Peyer's patch (tissue), 4 donors: ENCODE measurements at regions not wholly inside any gene's neighbourhood (a gene's known extent, or its start where the extent isn't known, plus 50 kb on each side); places are given as distances from the start of the nearest gene placed in this dataset.

Experiments
- DNase-seq, 3 donors: peaks; one replicate each; pipeline ENCODE4 v3.0.0-alpha.2; 2017 to 2019
- H3K27ac ChIP-seq, 4 donors: fragments of 200-600 bp; sonication (generic); one replicate each; pipeline ENCODE4 v1.5.1; 2016 to 2019
- H3K27me3 ChIP-seq, 2 donors: fragments of 200-600 bp; sonication (generic); one replicate each; pipeline ENCODE4 v1.5.1; 2019
- H3K36me3 ChIP-seq, 3 donors: fragments of 200-600 bp; sonication (generic); one replicate each; pipeline ENCODE4 v1.5.1; 2016 to 2019
- H3K4me1 ChIP-seq, 4 donors: fragments of 200-600 bp; sonication (generic); one replicate each; pipeline ENCODE4 v1.5.1; 2016 to 2019
- H3K4me3 ChIP-seq, 4 donors: fragments of 200-600 bp; sonication (generic); 1 replicate in 3 of 4; 2 replicates in 1 of 4; pipeline ENCODE4 v1.5.1; 2016 to 2019; ENCODE audit warnings: mild to moderate bottlenecking in 1 of 4
- H3K9me3 ChIP-seq, 4 donors: fragments of 200-600 bp; sonication (generic); one replicate each; pipeline ENCODE4 v1.5.1; 2016 to 2019; ENCODE audit warnings: mild to moderate bottlenecking in 1 of 4
- POLR2A ChIP-seq, 2 donors: fragments of 450-650 bp; IDR thresholded peaks; one replicate each; pipeline ENCODE4 v1.5.1; 2017; ENCODE audit warnings: antibody characterized with exemption in 2 of 2, mild to moderate bottlenecking in 2 of 2, moderate library complexity in 2 of 2
- TF ChIP-seq, protein P1 (sequence below), 6 experiments: fragments of 450-650 bp in 4 of 6; fragments of 200-600 bp in 2 of 6; sonication (generic) in 1 of 6; IDR thresholded peaks; one replicate each; pipeline ENCODE4 v1.5.1; 2017 to 2019; ENCODE audit warnings: antibody characterized with exemption in 6 of 6, mild to moderate bottlenecking in 3 of 6, moderate library complexity in 1 of 6

DNA sequence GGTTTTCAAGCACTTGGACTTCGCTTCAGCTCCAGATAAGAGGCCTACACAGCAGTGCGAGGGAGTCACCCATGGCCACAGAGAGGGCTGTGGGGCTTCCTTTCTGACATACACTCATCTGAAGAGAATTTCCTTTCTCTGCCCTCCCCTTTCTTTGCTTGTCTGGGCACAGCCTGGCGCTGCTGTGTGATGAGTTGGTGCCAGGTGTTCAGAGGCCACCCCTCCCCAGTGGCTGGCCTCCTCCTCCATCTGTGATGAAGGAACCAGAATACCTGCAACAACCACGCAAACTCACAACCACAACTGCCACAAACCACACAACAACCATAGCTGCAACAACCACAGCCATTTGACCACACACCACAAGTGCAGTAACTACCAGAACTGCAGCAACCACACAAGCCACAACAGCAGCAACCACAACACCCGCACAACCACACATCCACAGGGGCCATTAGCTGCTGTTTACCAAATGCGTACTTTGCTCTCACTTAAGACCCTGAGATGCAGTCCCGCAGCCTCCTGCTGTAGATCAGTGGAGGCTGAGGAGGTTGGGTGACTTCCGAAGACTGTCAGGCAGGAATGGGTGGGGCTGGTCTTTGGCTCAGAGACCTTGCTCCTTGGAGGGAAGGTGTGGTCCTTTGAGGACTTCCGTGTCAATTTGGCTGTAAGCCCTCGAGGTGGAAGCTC, 71.1 kb downstream of the IER5 start:
- Histone ChIP-seq H3K9me3 (peaks cover 0 to 29% (median 4%) of the 10 kb centered on the region in 4 donors), H3K27me3 (no peaks in the 10 kb centered on the region), H3K4me1 (peaks cover 0 to 29% (median 4%) of the 10 kb centered on the region in 4 donors), H3K27ac (peak overlapping the region in 2 of 4 donors; percentile 59 to 84), H3K4me3 (no peak overlapping the region), H3K36me3 (no peaks in the 10 kb centered on the region)
- TF ChIP-seq POLR2A (IDR thresholded peaks at IDR 0.05): no peak
- TF ChIP-seq, protein P1, sequence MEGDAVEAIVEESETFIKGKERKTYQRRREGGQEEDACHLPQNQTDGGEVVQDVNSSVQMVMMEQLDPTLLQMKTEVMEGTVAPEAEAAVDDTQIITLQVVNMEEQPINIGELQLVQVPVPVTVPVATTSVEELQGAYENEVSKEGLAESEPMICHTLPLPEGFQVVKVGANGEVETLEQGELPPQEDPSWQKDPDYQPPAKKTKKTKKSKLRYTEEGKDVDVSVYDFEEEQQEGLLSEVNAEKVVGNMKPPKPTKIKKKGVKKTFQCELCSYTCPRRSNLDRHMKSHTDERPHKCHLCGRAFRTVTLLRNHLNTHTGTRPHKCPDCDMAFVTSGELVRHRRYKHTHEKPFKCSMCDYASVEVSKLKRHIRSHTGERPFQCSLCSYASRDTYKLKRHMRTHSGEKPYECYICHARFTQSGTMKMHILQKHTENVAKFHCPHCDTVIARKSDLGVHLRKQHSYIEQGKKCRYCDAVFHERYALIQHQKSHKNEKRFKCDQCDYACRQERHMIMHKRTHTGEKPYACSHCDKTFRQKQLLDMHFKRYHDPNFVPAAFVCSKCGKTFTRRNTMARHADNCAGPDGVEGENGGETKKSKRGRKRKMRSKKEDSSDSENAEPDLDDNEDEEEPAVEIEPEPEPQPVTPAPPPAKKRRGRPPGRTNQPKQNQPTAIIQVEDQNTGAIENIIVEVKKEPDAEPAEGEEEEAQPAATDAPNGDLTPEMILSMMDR (IDR thresholded peaks at IDR 0.05): no peak
- peak in 2 of 3 donors; percentile 71 to 80 for DNase-seq

DNA sequence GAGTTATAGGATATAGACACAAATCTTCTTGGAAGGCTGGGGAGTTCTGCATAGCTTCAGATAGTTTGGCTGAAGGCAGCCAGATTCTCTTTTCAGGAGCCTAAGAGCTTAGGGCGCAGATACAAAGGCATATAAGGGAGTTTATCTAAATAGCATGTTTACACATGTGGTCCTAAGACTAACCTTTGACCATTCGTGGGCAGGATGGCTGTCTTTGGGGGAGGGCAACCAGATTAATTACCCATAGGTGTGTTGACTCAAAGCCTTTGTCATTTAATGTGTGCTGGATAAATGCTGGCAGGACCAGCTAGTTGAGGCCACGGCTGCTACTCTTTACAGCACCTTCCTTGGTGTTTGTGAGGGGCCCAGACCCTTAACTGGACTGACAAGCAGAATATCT, 71.8 kb downstream of the IER5 start:
- peak overlapping the region in 2 of 4 donors; percentile 59 to 84 for H3K27ac ChIP-seq
- TF ChIP-seq POLR2A (IDR thresholded peaks at IDR 0.05): no peak
- TF ChIP-seq, protein P1 (IDR thresholded peaks at IDR 0.05): no peak

DNA sequence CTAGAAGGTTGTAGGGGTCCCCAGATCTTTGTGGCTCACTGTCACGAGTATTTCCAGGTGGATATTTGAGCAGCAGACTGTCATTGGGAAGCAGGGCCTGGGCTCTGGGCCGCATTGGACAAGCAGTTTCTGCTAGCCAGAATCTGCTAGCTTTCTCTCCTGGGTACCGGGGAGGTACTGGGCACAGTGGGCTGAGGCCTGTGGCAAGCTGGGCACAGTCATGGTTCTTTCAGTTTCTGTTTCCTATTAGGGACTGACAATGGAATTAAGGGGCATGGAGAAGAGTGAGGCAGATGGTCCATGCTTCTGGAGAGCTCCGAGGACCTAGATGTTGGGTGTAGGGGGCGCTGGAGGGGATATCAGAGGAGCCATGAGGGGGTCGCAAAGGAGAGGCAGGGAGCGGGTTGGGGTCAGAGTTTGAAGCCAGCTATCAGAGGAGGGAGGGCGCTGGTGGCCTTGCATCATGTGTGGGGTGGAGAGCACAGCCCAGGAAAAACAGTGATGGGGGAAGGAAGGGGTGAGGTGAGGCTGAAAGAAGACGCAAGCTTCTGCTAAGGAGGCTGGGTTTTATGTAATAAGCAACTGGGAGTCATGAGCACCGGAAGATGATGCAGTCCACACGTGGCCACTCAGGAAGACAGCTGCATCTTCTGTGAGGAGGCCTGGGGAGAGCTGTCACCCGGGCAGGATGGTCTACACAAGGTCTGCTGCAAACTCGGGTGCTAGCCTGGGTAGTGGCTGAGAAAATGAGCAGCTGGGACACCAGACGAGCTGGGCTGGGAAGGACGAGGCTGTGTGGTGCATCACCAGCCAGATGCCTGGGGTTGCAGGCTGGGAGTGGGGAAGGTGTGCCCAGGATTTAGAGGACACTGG, 72.7 kb downstream of the IER5 start:
- TF ChIP-seq, protein P1 (IDR thresholded peaks at IDR 0.05): no peak
- peak in 1 of 3 donors; percentile 47 for DNase-seq
- Histone ChIP-seq H3K27ac (peak overlapping the region in 2 of 4 donors; percentile 59 to 84), H3K4me1 (peaks cover 0 to 29% (median 4%) of the 10 kb centered on the region in 4 donors), H3K9me3 (peaks cover 0 to 29% (median 4%) of the 10 kb centered on the region in 4 donors), H3K27me3 (no peaks in the 10 kb centered on the region), H3K4me3 (no peak overlapping the region), H3K36me3 (no peaks in the 10 kb centered on the region)

More for the DNA sequence above, 71.8 kb downstream of the IER5 start:
- H3K4me1 ChIP-seq: peaks cover 0 to 29% (median 4%) of the 10 kb centered on the region in 4 donors
- DNase-seq: peak in 1 of 3 donors; percentile 47
- H3K36me3 ChIP-seq: no peaks in the 10 kb centered on the region
- H3K4me3 ChIP-seq: no peak overlapping the region
- H3K9me3 ChIP-seq: peaks cover 0 to 29% (median 4%) of the 10 kb centered on the region in 4 donors
- no peaks in the 10 kb centered on the region for H3K27me3 ChIP-seq

DNA sequence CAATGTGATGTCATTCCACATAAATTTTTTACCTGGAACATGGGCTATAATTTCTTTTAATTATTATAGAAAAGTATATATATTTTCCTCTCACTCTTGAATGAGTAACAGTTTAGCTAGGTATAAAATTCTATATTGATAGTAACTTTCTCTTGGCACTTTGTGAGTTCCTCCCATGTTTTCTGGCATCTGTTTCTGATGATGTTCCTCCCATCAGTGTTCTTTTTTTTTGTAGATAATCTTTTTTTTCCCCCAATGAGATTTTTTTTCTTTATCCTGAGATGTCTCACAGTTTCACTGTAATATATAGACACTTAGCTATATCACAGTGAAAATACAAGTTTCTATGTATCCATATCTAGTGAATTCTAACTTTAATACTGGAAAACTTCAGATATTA, 75.2 kb downstream of the IER5 start:
- no peak overlapping the region for H3K27ac ChIP-seq
- H3K4me3 ChIP-seq: no peak overlapping the region
- no peaks in the 10 kb centered on the region for H3K27me3 ChIP-seq
- TF ChIP-seq, protein P1 (IDR thresholded peaks at IDR 0.05): no peak
- no peak for TF ChIP-seq POLR2A (IDR thresholded peaks at IDR 0.05)
- DNase-seq: no peak
- peaks cover 0 to 27% (median 4%) of the 10 kb centered on the region in 4 donors for H3K4me1 ChIP-seq
- peaks cover 0 to 29% (median 4%) of the 10 kb centered on the region in 4 donors for H3K9me3 ChIP-seq
- H3K36me3 ChIP-seq: no peaks in the 10 kb centered on the region

DNA sequence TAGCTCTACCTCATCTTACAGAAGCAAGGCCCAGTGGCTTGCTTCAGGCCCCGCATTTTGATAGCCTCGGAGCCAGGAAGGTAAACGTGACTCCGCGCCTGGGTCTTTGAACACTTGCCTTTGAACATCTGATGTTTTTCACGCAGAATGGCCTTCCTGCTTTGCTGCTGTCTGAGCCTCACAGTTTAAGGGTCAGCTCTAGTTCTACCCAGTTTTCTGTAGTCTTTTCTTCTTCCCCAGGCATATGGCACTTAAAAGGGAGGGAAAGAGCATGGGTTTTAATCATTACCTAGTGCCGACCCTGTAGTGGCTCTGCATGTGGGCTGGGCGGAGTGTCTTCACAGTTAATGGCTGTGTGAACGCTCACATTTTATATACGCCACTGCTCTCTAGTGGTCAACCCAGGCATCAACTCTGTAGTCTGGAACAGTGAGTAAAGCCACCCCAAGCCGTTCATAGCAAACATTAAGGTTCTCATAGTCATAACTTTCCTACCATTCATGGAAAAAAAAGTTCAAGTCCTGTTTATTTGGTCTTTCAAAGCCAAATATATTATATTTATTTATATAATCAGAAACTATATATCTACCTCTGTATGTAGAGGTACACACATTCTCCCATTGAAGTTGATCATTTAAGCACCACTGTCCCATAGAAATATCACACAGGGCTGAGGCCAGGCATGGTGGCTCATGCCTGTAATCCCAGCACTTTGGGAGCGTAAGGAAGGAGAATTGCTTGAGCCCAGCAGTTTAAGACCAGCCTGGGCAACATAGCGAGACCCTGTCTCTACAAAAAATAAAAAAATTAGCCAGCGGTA, 78.1 kb downstream of the IER5 start:
- H3K9me3 ChIP-seq: peaks cover 0 to 19% (median 4%) of the 10 kb centered on the region in 4 donors
- TF ChIP-seq, protein P1 (IDR thresholded peaks at IDR 0.05): peak; percentile 49 to 95 (median 86)
- TF ChIP-seq POLR2A (IDR thresholded peaks at IDR 0.05): no peak
- H3K27ac ChIP-seq: no peak overlapping the region
- peak in 2 of 3 donors; percentile 71 to 90 for DNase-seq
- no peak overlapping the region for H3K4me3 ChIP-seq
- no peaks in the 10 kb centered on the region for H3K27me3 ChIP-seq
- no peaks in the 10 kb centered on the region for H3K36me3 ChIP-seq
- no peaks in the 10 kb centered on the region for H3K4me1 ChIP-seq
